Endothelial cell of umbilical vein (primary cell): ENCODE measurements at regions not wholly inside any gene's neighbourhood (a gene's known extent, or its start where the extent isn't known, plus 50 kb on each side); places are given as distances from the start of the nearest gene placed in this dataset.
"Not testable (repeated sequence)": the region's sequence is repeated elsewhere in the genome, so short reads cannot be mapped to it uniquely, and the experiment has no call there.

ENCODE experiments used
- BruUV-seq: library from RNA; stranded (reverse); fragments of 400-500 nt; replicated peaks from 2 replicates; lab custom pipeline; 2021; lab: Mats Ljungman, UMichigan
- CTCF ChIA-PET: fragments of 300-600, 350-600 bp; sonication (Branson Sonifier 250); formaldehyde crosslinking; loops from one replicate; lab custom pipeline; 2021; ENCODE audit warnings: antibody characterized with exemption, inconsistent platforms; lab: Charles Lee
- POLR2A ChIA-PET: fragments of 300-600, 350-600 bp; sonication (Branson Sonifier 250); formaldehyde crosslinking; loops from one replicate; lab custom pipeline; 2021; ENCODE audit warnings: antibody characterized with exemption, inconsistent platforms; lab: Charles Lee
- DNase-seq: peaks from one replicate; pipeline ENCODE4 v3.0.0-alpha.2; 2011; ENCODE audit warnings: low read depth, low spot score
- FAIRE-seq: peaks from 2 replicates; lab custom pipeline; 2011; peaks lifted over from hg19 to GRCh38; lab: Jason Lieb, UNC
- H2AFZ ChIP-seq: 2 replicates; pipeline ENCODE4 v1.6.0; 2012; ENCODE audit warnings: low read depth, low read length, control low read depth, inconsistent platforms
- H3K27ac ChIP-seq: 2 replicates; pipeline ENCODE4 v1.5.1; 2011; ENCODE audit warnings: low read depth, mild to moderate bottlenecking, control low read depth, low read length, moderate library complexity; ENCODE audit not compliant: insufficient read depth
- H3K27me3 ChIP-seq, 2 experiments: 2 replicates each; pipeline versions ENCODE4 v1.6.0 to v1.6.1; 2011; ENCODE audit warnings: low read length in 2 of 2, mixed read lengths in 1 of 2; ENCODE audit not compliant: control insufficient read depth in 2 of 2, insufficient read depth in 2 of 2
- H3K36me3 ChIP-seq, 2 experiments: 2 replicates in 1 of 2; 3 replicates in 1 of 2; pipeline ENCODE4 v1.5.1; 2011; ENCODE audit warnings: low read length in 2 of 2, mild to moderate bottlenecking in 1 of 2, moderate library complexity in 1 of 2; ENCODE audit not compliant: control insufficient read depth in 2 of 2, insufficient read depth in 2 of 2; ENCODE audit errors: extremely low read depth in 1 of 2
- H3K4me1 ChIP-seq: 3 replicates; pipeline ENCODE4 v1.5.1; 2011; ENCODE audit warnings: mild to moderate bottlenecking, low read length; ENCODE audit not compliant: control insufficient read depth, insufficient read depth; ENCODE audit errors: extremely low read depth
- H3K4me2 ChIP-seq: 2 replicates; pipeline ENCODE4 v1.6.1; 2011; ENCODE audit warnings: low read length, control low read depth, mixed read lengths; ENCODE audit not compliant: insufficient read depth
- H3K4me3 ChIP-seq, 3 experiments: fragments of 200-600 bp in 1 of 3; sonication (generic), shearing (Covaris generic) in 1 of 3; replicated peaks in 1 of 3; 2 replicates each; pipeline ENCODE4 v1.5.1; 2011 to 2016; ENCODE audit warnings: control low read depth in 3 of 3, low read length in 3 of 3, mild to moderate bottlenecking in 2 of 3, inconsistent platforms in 1 of 3, low read depth in 1 of 3, moderate library complexity in 1 of 3; ENCODE audit not compliant: insufficient read depth in 1 of 3
- H3K79me2 ChIP-seq: 2 replicates; pipeline ENCODE4 v1.6.0; 2012; ENCODE audit warnings: low read length, inconsistent platforms; ENCODE audit not compliant: control insufficient read depth, insufficient read depth
- H3K9ac ChIP-seq: replicated peaks from 2 replicates; pipeline ENCODE3; 2011; ENCODE audit warnings: low read length, control low read depth; ENCODE audit not compliant: insufficient read depth; ENCODE audit errors: extremely low read depth
- H3K9me1 ChIP-seq: replicated peaks from 3 replicates; pipeline ENCODE4 v1.6.0; 2011; ENCODE audit warnings: mild to moderate bottlenecking, low read length; ENCODE audit not compliant: control insufficient read depth, insufficient read depth; ENCODE audit errors: extremely low read depth
- H3K9me3 ChIP-seq: replicated peaks from 2 replicates; pipeline ENCODE4 v1.5.1; 2012; ENCODE audit warnings: low read length, inconsistent platforms; ENCODE audit not compliant: control insufficient read depth, insufficient read depth
- H4K20me1 ChIP-seq: replicated peaks from 2 replicates; pipeline ENCODE3; 2011; ENCODE audit warnings: mild to moderate bottlenecking, low read length; ENCODE audit not compliant: control insufficient read depth, insufficient read depth; ENCODE audit errors: extremely low read depth
- EZH2 ChIP-seq: IDR thresholded peaks from 2 replicates; pipeline ENCODE4 v1.6.1; 2012; ENCODE audit warnings: borderline replicate concordance, low read depth, mild to moderate bottlenecking, moderate library complexity, low read length, inconsistent platforms; ENCODE audit not compliant: severe bottlenecking
- FOS ChIP-seq: IDR thresholded peaks from 2 replicates; pipeline ENCODE4 v1.6.1; 2011; ENCODE audit warnings: mild to moderate bottlenecking, low read length, moderate library complexity, borderline replicate concordance; ENCODE audit not compliant: insufficient read depth
- GATA2 ChIP-seq: IDR thresholded peaks from 2 replicates; pipeline ENCODE4 v1.7.0; 2011; ENCODE audit warnings: low read depth, mild to moderate bottlenecking, moderate library complexity, mixed read lengths, low read length; ENCODE audit not compliant: insufficient read length, insufficient read depth
- JUN ChIP-seq: IDR thresholded peaks from 2 replicates; pipeline ENCODE4 v1.6.1; 2011; ENCODE audit warnings: borderline replicate concordance, low read depth; ENCODE audit not compliant: insufficient read length, insufficient read depth
- MYC ChIP-seq: IDR thresholded peaks from one replicate; pipeline ENCODE4 v1.6.1; 2011; ENCODE audit warnings: mild to moderate bottlenecking, low read depth, low read length
- POLR2A ChIP-seq: IDR thresholded peaks from 2 replicates; pipeline ENCODE4 v1.6.1; 2012; ENCODE audit warnings: low read depth, mild to moderate bottlenecking, control low read depth, low read length
- POLR2AphosphoS5 ChIP-seq: IDR thresholded peaks from 2 replicates; pipeline ENCODE4 v1.6.1; 2012; ENCODE audit warnings: low read depth, mild to moderate bottlenecking, control low read depth, low read length, moderate library complexity; ENCODE audit not compliant: insufficient read depth
- dilution Hi-C: fragments of 300-500 bp; cut with MboI; formaldehyde crosslinking; loops from one replicate; pipeline ENCODE4 v1.15.0; 2019; ENCODE audit warnings: low sequenced_read_pairs; ENCODE audit not compliant: extremely low pct_ligation_motif_present
- intact Hi-C: fragments of 100-400 bp; cut with micrococcal nuclease; formaldehyde crosslinking; loops from one replicate; pipeline ENCODE4 v1.10.0; 2022
- TF ChIP-seq, protein P1 (sequence below), 2 donors: IDR thresholded peaks; 1 replicate in 1 of 2; 2 replicates in 1 of 2; pipeline ENCODE4 v1.5.1; 2011; ENCODE audit warnings: low read length in 2 of 2, mild to moderate bottlenecking in 2 of 2, moderate library complexity in 2 of 2, control low read depth in 1 of 2, inconsistent platforms in 1 of 2, low read depth in 1 of 2; ENCODE audit not compliant: insufficient read depth in 1 of 2; ENCODE audit errors: extremely low read depth in 1 of 2
- TF ChIP-seq, protein P2 (sequence below): IDR thresholded peaks from 2 replicates; pipeline ENCODE4 v1.6.1; 2011; ENCODE audit not compliant: insufficient read depth, insufficient read length

DNA sequence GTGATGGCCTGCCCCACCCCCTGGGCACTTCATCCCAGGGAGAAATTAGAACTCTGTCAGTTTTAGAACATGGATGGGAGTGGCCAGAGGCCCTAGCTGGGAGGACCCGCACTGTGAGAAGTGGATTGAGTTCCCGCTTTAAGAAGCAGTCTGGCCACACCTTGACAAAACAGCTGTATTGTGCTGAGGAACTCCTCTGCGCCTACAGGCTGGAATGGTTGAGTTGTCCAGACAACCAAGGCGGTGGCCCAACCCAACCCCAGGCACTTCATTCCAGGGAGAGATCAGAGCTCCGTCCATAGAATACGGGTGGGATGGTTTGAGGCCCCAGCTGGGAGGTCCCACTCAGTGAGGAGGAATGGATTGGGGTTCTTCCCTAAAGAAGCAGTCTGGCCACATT lies 196.0 kb downstream of the TMEM26 start:
- Histone ChIP-seq H3K36me3 (no peaks in the 10 kb centered on the region), H3K4me2 (no peak overlapping the region), H2AFZ (no peak overlapping the region), H3K79me2 (no peaks in the 10 kb centered on the region), H3K4me3 (no peak overlapping the region), H3K27me3 (no peaks in the 10 kb centered on the region), H3K4me1 (no peaks in the 10 kb centered on the region), H3K9me1 (no peaks in the 10 kb centered on the region), H4K20me1 (no peaks in the 10 kb centered on the region), H3K9ac (no peak overlapping the region), H3K9me3 (no peaks in the 10 kb centered on the region), H3K27ac (no peak overlapping the region)
- BruUV-seq: no TSS peak
- POLR2A ChIA-PET: no interaction called here
- intact Hi-C loops (no loop called here), dilution Hi-C loops (no loop called here)
- CTCF ChIA-PET: no interaction called here
- FAIRE-seq (no peak), DNase-seq (no peak)
- TF ChIP-seq EZH2 (no peak), POLR2A (no peak), MYC (no peak), FOS (no peak), POLR2AphosphoS5 (no peak), JUN (no peak), GATA2 (no peak)
- TF ChIP-seq, protein P1, sequence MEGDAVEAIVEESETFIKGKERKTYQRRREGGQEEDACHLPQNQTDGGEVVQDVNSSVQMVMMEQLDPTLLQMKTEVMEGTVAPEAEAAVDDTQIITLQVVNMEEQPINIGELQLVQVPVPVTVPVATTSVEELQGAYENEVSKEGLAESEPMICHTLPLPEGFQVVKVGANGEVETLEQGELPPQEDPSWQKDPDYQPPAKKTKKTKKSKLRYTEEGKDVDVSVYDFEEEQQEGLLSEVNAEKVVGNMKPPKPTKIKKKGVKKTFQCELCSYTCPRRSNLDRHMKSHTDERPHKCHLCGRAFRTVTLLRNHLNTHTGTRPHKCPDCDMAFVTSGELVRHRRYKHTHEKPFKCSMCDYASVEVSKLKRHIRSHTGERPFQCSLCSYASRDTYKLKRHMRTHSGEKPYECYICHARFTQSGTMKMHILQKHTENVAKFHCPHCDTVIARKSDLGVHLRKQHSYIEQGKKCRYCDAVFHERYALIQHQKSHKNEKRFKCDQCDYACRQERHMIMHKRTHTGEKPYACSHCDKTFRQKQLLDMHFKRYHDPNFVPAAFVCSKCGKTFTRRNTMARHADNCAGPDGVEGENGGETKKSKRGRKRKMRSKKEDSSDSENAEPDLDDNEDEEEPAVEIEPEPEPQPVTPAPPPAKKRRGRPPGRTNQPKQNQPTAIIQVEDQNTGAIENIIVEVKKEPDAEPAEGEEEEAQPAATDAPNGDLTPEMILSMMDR (IDR thresholded peaks at IDR 0.05; ENCODE audit: extremely low read depth in 1 of 2, insufficient read depth in 1 of 2, low read depth in 1 of 2, low read length in 2 of 2): no peak
- TF ChIP-seq, protein P2, sequence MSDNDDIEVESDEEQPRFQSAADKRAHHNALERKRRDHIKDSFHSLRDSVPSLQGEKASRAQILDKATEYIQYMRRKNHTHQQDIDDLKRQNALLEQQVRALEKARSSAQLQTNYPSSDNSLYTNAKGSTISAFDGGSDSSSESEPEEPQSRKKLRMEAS: no peak

DNA sequence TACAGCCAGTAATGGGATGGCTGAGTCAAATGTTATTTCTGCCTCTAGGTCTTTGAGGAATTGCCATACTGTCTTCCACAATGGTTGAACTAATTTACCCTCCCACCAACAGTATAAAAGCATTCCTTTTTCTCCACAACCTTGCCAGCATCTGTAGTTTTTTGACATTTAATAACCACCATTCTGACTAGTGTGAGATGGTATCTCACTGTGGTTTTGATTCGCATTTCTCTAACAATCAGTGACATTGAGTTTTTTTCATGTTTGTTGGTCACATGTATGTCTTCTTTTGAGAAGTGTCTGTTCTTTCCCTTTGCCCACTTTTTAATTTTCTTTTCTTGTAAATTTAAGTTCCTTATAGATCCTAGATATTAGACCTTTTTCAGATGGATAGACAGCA lies 200.9 kb downstream of the TMEM26 start:
- BruUV-seq: not testable (repeated sequence)

More for the DNA sequence above, 200.9 kb downstream of the TMEM26 start:
- H3K9ac ChIP-seq, FAIRE-seq, intact Hi-C loops, DNase-seq, dilution Hi-C loops, H3K79me2 ChIP-seq, H3K4me3 ChIP-seq, H4K20me1 ChIP-seq, H3K9me1 ChIP-seq, POLR2A ChIA-PET, H3K4me2 ChIP-seq, CTCF ChIA-PET, H2AFZ ChIP-seq, H3K9me3 ChIP-seq, H3K36me3 ChIP-seq, H3K27me3 ChIP-seq, H3K4me1 ChIP-seq, H3K27ac ChIP-seq: not testable (repeated sequence)
